HepG2 (cell line): ENCODE measurements at regions not wholly inside any gene's neighbourhood (a gene's known extent, or its start where the extent isn't known, plus 50 kb on each side); places are given as distances from the start of the nearest gene placed in this dataset.

ENCODE experiments used
- ATAC-seq: fragments of 200-7000 bp; cut with Tn5 transposase; 3 replicates; pipeline ENCODE4 v1.9.1; 2020; ENCODE audit warnings: mild to moderate bottlenecking, moderate library complexity
- BruUV-seq: library from RNA; stranded (reverse); fragments of 400-500 nt; replicated peaks from 2 replicates; lab custom pipeline; 2021; lab: Mats Ljungman, UMichigan
- CTCF ChIA-PET: fragments of 300-600 bp; formaldehyde crosslinking; extraction: SDS; loops from one replicate; lab custom pipeline; 2021; ENCODE audit warnings: low total read pairs, inconsistent platforms, low intra/inter-chr PET ratio; lab: Yijun Ruan, JAX
- POLR2A ChIA-PET: fragments of 350-600 bp; sonication (Branson Sonifier 250); formaldehyde crosslinking; loops from one replicate; lab custom pipeline; 2020; ENCODE audit warnings: antibody characterized with exemption, inconsistent platforms; lab: Yijun Ruan, JAX
- DNase-seq: peaks from one replicate; pipeline ENCODE4 v3.0.0-alpha.2; 2015; ENCODE audit warnings: low spot score
- FAIRE-seq: peaks from 3 replicates; lab custom pipeline; 2011; peaks lifted over from hg19 to GRCh38; lab: Jason Lieb, UNC
- H2AFZ ChIP-seq: one replicate; pipeline ENCODE4 v1.6.1; 2011; ENCODE audit warnings: low read length, inconsistent platforms
- H3K27ac ChIP-seq: fragments of 300-600 bp; 3 replicates; pipeline ENCODE4 v1.8.0; 2011; ENCODE audit warnings: mixed run types, mild to moderate bottlenecking, mixed read lengths, low read length, inconsistent platforms; ENCODE audit not compliant: insufficient read depth; ENCODE audit errors: extremely low read length
- H3K27me3 ChIP-seq, 2 experiments: fragments of 200-600 bp in 1 of 2; 2 replicates in 1 of 2; 3 replicates in 1 of 2; pipeline versions ENCODE4 v1.6.0 to v1.8.0; 2011; ENCODE audit warnings: low read length in 2 of 2, mild to moderate bottlenecking in 2 of 2, moderate library complexity in 2 of 2, inconsistent platforms in 1 of 2; ENCODE audit not compliant: insufficient read depth in 2 of 2, control insufficient read depth in 1 of 2
- H3K36me3 ChIP-seq, 2 experiments: fragments of 200-600 bp in 1 of 2; replicated peaks in 1 of 2; 2 replicates in 1 of 2; 3 replicates in 1 of 2; pipeline versions ENCODE4 v1.5.1 to v1.8.0; 2011; ENCODE audit warnings: low read length in 2 of 2, inconsistent platforms in 1 of 2; ENCODE audit not compliant: insufficient read depth in 2 of 2, control insufficient read depth in 1 of 2
- H3K4me1 ChIP-seq: 2 replicates; pipeline ENCODE4 v1.5.1; 2012; ENCODE audit warnings: low read length, inconsistent platforms; ENCODE audit not compliant: insufficient read depth
- H3K4me2 ChIP-seq: 2 replicates; pipeline ENCODE4 v1.6.0; 2011; ENCODE audit warnings: low read depth, low read length, inconsistent platforms
- H3K4me3 ChIP-seq, 3 experiments: fragments of 200-600 bp in 1 of 3; sonication (generic), shearing (Covaris generic) in 1 of 3; replicated peaks in 1 of 3; 2 replicates each; pipeline ENCODE4 v1.5.1; 2011 to 2016; ENCODE audit warnings: low read length in 3 of 3, inconsistent platforms in 2 of 3, low read depth in 2 of 3, mild to moderate bottlenecking in 2 of 3, control low read depth in 1 of 3, mixed read lengths in 1 of 3; ENCODE audit not compliant: insufficient read depth in 1 of 3
- H3K79me2 ChIP-seq: one replicate; pipeline ENCODE4 v1.6.1; 2011; ENCODE audit warnings: low read length, inconsistent platforms; ENCODE audit not compliant: insufficient read depth
- H3K9ac ChIP-seq: 2 replicates; pipeline ENCODE4 v1.6.0; 2011; ENCODE audit warnings: mild to moderate bottlenecking, low read depth, low read length, inconsistent platforms; ENCODE audit not compliant: insufficient read depth
- H3K9me3 ChIP-seq: 2 replicates; pipeline ENCODE4 v1.5.1; 2012; ENCODE audit warnings: mild to moderate bottlenecking, low read length
- H4K20me1 ChIP-seq: 2 replicates; pipeline ENCODE4 v1.6.0; 2011; ENCODE audit warnings: inconsistent platforms, mild to moderate bottlenecking, low read length, moderate library complexity; ENCODE audit not compliant: insufficient read depth
- ADNP ChIP-seq: sonication (generic); formaldehyde crosslinking; IDR thresholded peaks from 2 replicates; pipeline ENCODE4 v1.4.0; 2020; ENCODE audit warnings: missing genetic modification reagents
- BRD4 ChIP-seq: sonication (generic); formaldehyde crosslinking; IDR thresholded peaks from 2 replicates; pipeline ENCODE4 v1.4.0; 2020; ENCODE audit warnings: missing genetic modification reagents
- FOXP4 ChIP-seq: sonication (generic); formaldehyde crosslinking; IDR thresholded peaks from 2 replicates; pipeline ENCODE4 v1.4.0; 2020; ENCODE audit warnings: missing genetic modification reagents
- WGBS: methylation state at CpG from one replicate; pipeline ENCODE4 v1.1.6; 2017; ENCODE audit warnings: low lambda C conversion rate; 5-methylcytosine and 5-hydroxymethylcytosine counted together
- in situ Hi-C: cut with HindIII; loops from 2 replicates; pipeline ENCODE4 v1.10.0; 2017; ENCODE audit warnings: low pct_unique_long_range_greater_than_20kb; ENCODE audit not compliant: extremely low pct_ligation_motif_present
- intact Hi-C: fragments of 100-400 bp; cut with micrococcal nuclease; formaldehyde crosslinking; loops from one replicate; pipeline ENCODE4 v1.10.0; 2022; ENCODE audit not compliant: unreplicated experiment
- TF ChIP-seq, protein P1 (sequence below): sonication (generic); formaldehyde crosslinking; IDR thresholded peaks from 2 replicates; pipeline ENCODE4 v1.8.1; 2022; ENCODE audit warnings: low read depth, mild to moderate bottlenecking, missing genetic modification reagents

DNA sequence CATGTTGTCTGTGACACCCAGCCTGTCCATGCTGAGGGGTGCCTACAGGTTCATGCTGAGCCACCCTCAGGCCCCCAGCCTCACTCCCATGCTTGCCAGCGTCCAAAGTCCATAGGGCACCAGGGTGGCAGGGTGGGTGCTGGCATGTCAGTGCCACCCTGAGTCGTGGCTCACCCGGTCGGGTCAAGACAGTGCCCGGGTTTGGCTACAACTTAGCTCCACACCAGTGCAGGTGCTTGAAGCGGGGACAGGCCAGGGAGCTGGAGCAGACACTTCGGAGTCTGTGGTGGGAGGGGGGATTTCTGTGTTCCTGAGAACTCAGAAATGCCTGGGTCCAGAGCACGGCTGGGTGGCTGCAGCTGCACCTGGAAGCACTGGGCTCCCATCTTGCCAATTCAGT is 579.2 kb upstream of the FAM174A start:
- no CpG with 5 or more reads among the region's 8 CpGs for WGBS
- no peaks in the 10 kb centered on the region for H3K79me2 ChIP-seq
- H3K27ac ChIP-seq = no peak overlapping the region
- in situ Hi-C loops = no loop called here
- BruUV-seq = no TSS peak
- FAIRE-seq = no peak
- H3K36me3 ChIP-seq = no peaks in the 10 kb centered on the region
- no peaks in the 10 kb centered on the region for H3K9me3 ChIP-seq
- intact Hi-C loops = no loop called here
- no peaks in the 10 kb centered on the region for H4K20me1 ChIP-seq
- TF ChIP-seq, protein P1, sequence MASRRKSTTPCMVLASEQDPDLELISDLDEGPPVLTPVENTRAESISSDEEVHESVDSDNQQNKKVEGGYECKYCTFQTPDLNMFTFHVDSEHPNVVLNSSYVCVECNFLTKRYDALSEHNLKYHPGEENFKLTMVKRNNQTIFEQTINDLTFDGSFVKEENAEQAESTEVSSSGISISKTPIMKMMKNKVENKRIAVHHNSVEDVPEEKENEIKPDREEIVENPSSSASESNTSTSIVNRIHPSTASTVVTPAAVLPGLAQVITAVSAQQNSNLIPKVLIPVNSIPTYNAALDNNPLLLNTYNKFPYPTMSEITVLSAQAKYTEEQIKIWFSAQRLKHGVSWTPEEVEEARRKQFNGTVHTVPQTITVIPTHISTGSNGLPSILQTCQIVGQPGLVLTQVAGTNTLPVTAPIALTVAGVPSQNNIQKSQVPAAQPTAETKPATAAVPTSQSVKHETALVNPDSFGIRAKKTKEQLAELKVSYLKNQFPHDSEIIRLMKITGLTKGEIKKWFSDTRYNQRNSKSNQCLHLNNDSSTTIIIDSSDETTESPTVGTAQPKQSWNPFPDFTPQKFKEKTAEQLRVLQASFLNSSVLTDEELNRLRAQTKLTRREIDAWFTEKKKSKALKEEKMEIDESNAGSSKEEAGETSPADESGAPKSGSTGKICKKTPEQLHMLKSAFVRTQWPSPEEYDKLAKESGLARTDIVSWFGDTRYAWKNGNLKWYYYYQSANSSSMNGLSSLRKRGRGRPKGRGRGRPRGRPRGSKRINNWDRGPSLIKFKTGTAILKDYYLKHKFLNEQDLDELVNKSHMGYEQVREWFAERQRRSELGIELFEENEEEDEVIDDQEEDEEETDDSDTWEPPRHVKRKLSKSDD (CRISPR knock-in tag) = no peak
- no peak for TF ChIP-seq ADNP
- TF ChIP-seq FOXP4 (CRISPR knock-in tag) = no peak
- TF ChIP-seq BRD4 (CRISPR knock-in tag) = no peak
- TF ChIP-seq, all 625 proteins: peak for 0
- ATAC-seq = no peak
- no peak overlapping the region for H3K4me3 ChIP-seq
- no peak overlapping the region for H3K9ac ChIP-seq
- H3K27me3 ChIP-seq = no peaks in the 10 kb centered on the region
- no peak overlapping the region for H3K4me2 ChIP-seq
- ChIA-PET CTCF (no interaction called here), POLR2A (no interaction called here)
- DNase-seq = no peak
- no peak overlapping the region for H2AFZ ChIP-seq
- H3K4me1 ChIP-seq = no peaks in the 10 kb centered on the region
